ENCODE measurements at regions not wholly inside any gene's neighbourhood (a gene's known extent, or its start where the extent isn't known, plus 50 kb on each side); places are given as distances from the start of the nearest gene placed in this dataset.

- H3K27me3 Mint-ChIP-seq = peaks cover 30% of the 10 kb centered on the region
- 97% methylated on average over 3 of the region's 9 CpGs for WGBS (ENCODE audit: insufficient coverage)
- ATAC-seq (ENCODE audit: low read depth) = no peak
Observed at GRCh38 chr9:93823245-93824072, 131.7 kb downstream of the BARX1 start.

More at GRCh38 chr9:93823245-93824072, 131.7 kb downstream of the BARX1 start:
- no peak overlapping the region for H2AFZ ChIP-seq (ENCODE audit: insufficient read depth, low read depth, low read length, poor library complexity, severe bottlenecking)
- no peak overlapping the region for H3K4me3 ChIP-seq (ENCODE audit: control extremely low read depth in 1 of 5, extremely low read depth in 1 of 5, insufficient read depth in 1 of 5, low read depth in 2 of 5, low read length in 4 of 5)
- peaks cover 0 to 32% (median 0%) of the 10 kb centered on the region in 3 donors for H3K9me3 ChIP-seq (ENCODE audit: control extremely low read depth in 1 of 3, control insufficient read depth in 2 of 3, insufficient read depth in 1 of 3, low read length in 2 of 3)
- TF ChIP-seq EZH2 (IDR thresholded peaks at IDR 0.05; ENCODE audit: borderline replicate concordance, insufficient read depth, low read depth, low read length, poor library complexity, severe bottlenecking) (no peak), CTCF (IDR thresholded peaks at IDR 0.05) (no peak)
- H3K4me3 Mint-ChIP-seq = no peak overlapping the region
- no peaks in the 10 kb centered on the region for H4K20me1 ChIP-seq (ENCODE audit: control insufficient read depth, insufficient read depth, low read length, poor library complexity, severe bottlenecking)
- peaks cover 10% of the 10 kb centered on the region for H3K4me1 Mint-ChIP-seq
- H3K4me1 ChIP-seq (ENCODE audit: control insufficient read depth in 2 of 2, insufficient read depth in 2 of 2, low read length in 2 of 2) = peaks cover 0 to 12% of the 10 kb centered on the region in 2 donors
- H3K27me3 ChIP-seq (replicated peaks in 1 of 4; ENCODE audit: control extremely low read depth in 1 of 4, control insufficient read depth in 3 of 4, insufficient read depth in 4 of 4, low read length in 3 of 4) = peaks cover 0 to 23% (median 2%) of the 10 kb centered on the region in 4 experiments
- H3K9ac ChIP-seq (ENCODE audit: low read length) = no peak overlapping the region
- H3K9me3 Mint-ChIP-seq (ENCODE audit: insufficient read depth) = peaks cover 3% of the 10 kb centered on the region
- no peak overlapping the region for H3K27ac Mint-ChIP-seq
- POLR2A ChIA-PET = no interaction called here
- no peak overlapping the region for H3K27ac ChIP-seq (ENCODE audit: low read length in 2 of 2)
- no peak overlapping the region for H3K4me2 ChIP-seq (replicated peaks; ENCODE audit: low read depth, low read length, poor library complexity, severe bottlenecking)
- CTCF ChIA-PET = no interaction called here
- intact Hi-C loops (cut with micrococcal nuclease) = no loop called here
- no peak for DNase-seq
- no peaks in the 10 kb centered on the region for H3K79me2 ChIP-seq (ENCODE audit: control insufficient read depth, insufficient read depth, low read length)
- no peaks in the 10 kb centered on the region for H3K36me3 ChIP-seq (replicated peaks in 1 of 2; ENCODE audit: control extremely low read depth in 1 of 2, control insufficient read depth in 1 of 2, extremely low read depth in 1 of 2, insufficient read depth in 2 of 2, low read length in 1 of 2)

Data from B cell (primary cell).